Bronchial epithelial cell (primary cell): ENCODE measurements at regions not wholly inside any gene's neighbourhood (a gene's known extent, or its start where the extent isn't known, plus 50 kb on each side); places are given as distances from the start of the nearest gene placed in this dataset.

Experiments used
- DNase-seq: peaks from one replicate; pipeline ENCODE4 v3.0.0-alpha.2; 2010; ENCODE audit warnings: low read depth
- FAIRE-seq: peaks from 2 replicates; lab custom pipeline; 2011; peaks lifted over from hg19 to GRCh38; lab: Jason Lieb, UNC
- H3K27me3 ChIP-seq: 2 replicates; pipeline ENCODE4 v1.5.1; 2011; ENCODE audit warnings: low read length; ENCODE audit not compliant: control insufficient read depth, insufficient read depth
- H3K36me3 ChIP-seq: 2 replicates; pipeline ENCODE4 v1.5.1; 2011; ENCODE audit warnings: low read length; ENCODE audit not compliant: control insufficient read depth, insufficient read depth
- H3K4me3 ChIP-seq: 2 replicates; pipeline ENCODE4 v1.5.1; 2011; ENCODE audit warnings: mild to moderate bottlenecking, low read depth, low read length, control low read depth
- CTCF ChIP-seq: IDR thresholded peaks from 2 replicates; pipeline ENCODE4 v1.5.1; 2011; ENCODE audit warnings: mild to moderate bottlenecking, moderate library complexity, low read length, control low read depth, inconsistent platforms; ENCODE audit not compliant: insufficient read depth, severe bottlenecking

- no peak for TF ChIP-seq CTCF
- FAIRE-seq, result no peak
- Histone ChIP-seq H3K36me3 (no peaks in the 10 kb centered on the region), H3K27me3 (no peaks in the 10 kb centered on the region), H3K4me3 (no peak overlapping the region)
- DNase-seq, result no peak
Observed at GRCh38 chr2:13481201-13481600, 764.5 kb downstream of the TRIB2 start.

DNA sequence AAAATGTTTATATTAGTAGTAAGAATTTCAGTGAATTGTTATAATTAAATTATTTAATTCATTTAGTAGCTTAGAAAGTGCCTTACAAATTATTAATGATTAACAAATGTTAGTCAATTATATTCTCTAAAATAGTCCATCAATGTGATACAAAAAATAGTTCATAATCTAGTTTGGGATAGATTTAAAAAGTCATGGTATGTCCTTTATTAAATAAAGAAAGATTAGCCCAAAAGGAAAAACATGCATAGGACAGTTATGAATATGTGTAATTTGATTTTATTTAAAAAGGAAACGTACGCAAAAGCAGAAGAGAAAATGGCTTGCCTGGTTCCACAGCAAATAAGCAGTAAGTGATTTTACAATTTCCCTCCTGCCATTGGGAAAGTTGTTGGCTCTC is 768.5 kb downstream of the TRIB2 start:
- TF ChIP-seq CTCF, result no peak
- H3K27me3 ChIP-seq, result no peaks in the 10 kb centered on the region
- H3K4me3 ChIP-seq, result no peak overlapping the region
- no peak for DNase-seq
- no peaks in the 10 kb centered on the region for H3K36me3 ChIP-seq
- FAIRE-seq, result no peak

DNA sequence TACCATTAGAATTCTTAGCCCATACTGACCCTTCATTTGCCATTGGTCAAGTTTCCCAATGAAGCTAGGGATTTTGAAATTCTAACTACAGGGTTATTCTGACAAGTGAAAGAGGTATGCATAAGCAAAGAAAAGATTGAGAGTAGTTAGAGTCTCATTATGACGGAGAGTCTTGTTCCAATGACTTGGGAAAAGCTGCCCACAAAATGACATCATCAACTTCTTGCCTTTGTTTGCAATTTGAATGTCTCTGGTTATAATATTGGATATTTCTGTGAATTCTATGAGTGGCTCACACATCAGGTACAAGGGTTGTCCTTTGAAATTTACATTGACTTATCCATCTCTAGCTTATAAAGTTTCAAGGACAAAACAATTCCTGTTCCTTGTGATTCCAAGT is 772.2 kb downstream of the TRIB2 start:
- FAIRE-seq, result no peak

GRCh38 chr2:13492262-13492661 is 775.5 kb downstream of the TRIB2 start:
- FAIRE-seq (no peak), DNase-seq (no peak)
- H3K36me3 ChIP-seq, result no peaks in the 10 kb centered on the region
- H3K27me3 ChIP-seq, result no peaks in the 10 kb centered on the region
- no peak for TF ChIP-seq CTCF
- no peak overlapping the region for H3K4me3 ChIP-seq

More for the DNA sequence above, 772.2 kb downstream of the TRIB2 start:
- Histone ChIP-seq H3K4me3 (no peak overlapping the region), H3K36me3 (no peaks in the 10 kb centered on the region), H3K27me3 (no peaks in the 10 kb centered on the region)
- no peak for TF ChIP-seq CTCF
- DNase-seq, result peak; percentile 17

DNA sequence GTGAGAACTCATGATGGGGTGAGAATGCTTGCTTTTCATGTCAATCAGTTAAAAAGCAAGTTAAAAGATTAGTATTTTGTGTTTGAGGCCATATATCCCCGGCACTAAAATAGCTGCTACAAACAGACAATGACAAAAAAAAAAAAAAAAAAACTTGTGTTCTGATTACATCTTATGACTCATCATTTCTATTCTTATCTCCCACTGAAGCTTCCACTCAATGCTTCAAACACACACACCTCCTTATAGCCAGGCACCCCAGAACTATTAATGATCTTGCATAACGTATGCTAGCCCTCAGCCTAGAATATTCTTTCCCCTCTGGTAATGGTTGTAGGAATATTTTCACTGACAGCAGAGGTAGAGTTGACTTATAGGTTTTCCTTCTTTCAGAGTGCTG is 778.3 kb downstream of the TRIB2 start:
- no peak for TF ChIP-seq CTCF
- Histone ChIP-seq H3K4me3 (no peak overlapping the region), H3K27me3 (no peaks in the 10 kb centered on the region), H3K36me3 (no peaks in the 10 kb centered on the region)
- no peak for FAIRE-seq
- no peak for DNase-seq

- TF ChIP-seq CTCF, result no peak
- FAIRE-seq (no peak), DNase-seq (no peak)
- Histone ChIP-seq H3K36me3 (no peaks in the 10 kb centered on the region), H3K27me3 (no peaks in the 10 kb centered on the region), H3K4me3 (no peak overlapping the region)
Observed at GRCh38 chr2:13504808-13505207, 788.1 kb downstream of the TRIB2 start.
